H1 (cell line): ENCODE measurements at regions not wholly inside any gene's neighbourhood (a gene's known extent, or its start where the extent isn't known, plus 50 kb on each side); places are given as distances from the start of the nearest gene placed in this dataset.

Experiments
- CTCF ChIA-PET: fragments of 300-600 bp; sonication (Branson Sonifier 250); formaldehyde crosslinking; loops from one replicate; lab custom pipeline; 2021; ENCODE audit not compliant: partially characterized antibody; lab: Charles Lee
- POLR2A ChIA-PET: fragments of 300-600 bp; sonication (Branson Sonifier 250); formaldehyde crosslinking; loops from one replicate; lab custom pipeline; 2021; ENCODE audit warnings: inconsistent platforms; ENCODE audit not compliant: partially characterized antibody; lab: Charles Lee
- DNase-seq, 2 experiments: peaks; one replicate each; pipeline versions ENCODE4 v3.0.0 to v3.0.0-alpha.2; 2010 to 2022; ENCODE audit warnings: low spot score in 2 of 2, low read depth in 1 of 2, mixed read lengths in 1 of 2
- FAIRE-seq: peaks from 2 replicates; lab custom pipeline; 2011; peaks lifted over from hg19 to GRCh38; lab: Jason Lieb, UNC
- H2AFZ ChIP-seq: 2 replicates; pipeline ENCODE4 v1.8.1; 2012; ENCODE audit warnings: low read length, inconsistent platforms
- H2AK5ac ChIP-seq: 2 replicates; pipeline ENCODE4 v1.6.1; 2013; ENCODE audit warnings: low read depth, low read length
- H2BK120ac ChIP-seq: replicated peaks from 2 replicates; pipeline ENCODE3; 2013; ENCODE audit warnings: low read depth, low read length, inconsistent platforms
- H2BK12ac ChIP-seq: 2 replicates; pipeline ENCODE4 v1.6.1; 2013; ENCODE audit warnings: low read depth, low read length
- H2BK15ac ChIP-seq: 2 replicates; pipeline ENCODE4 v1.6.1; 2013; ENCODE audit warnings: low read length
- H2BK20ac ChIP-seq: 2 replicates; pipeline ENCODE4 v1.6.1; 2013; ENCODE audit warnings: low read length
- H2BK5ac ChIP-seq: 2 replicates; pipeline ENCODE4 v1.6.1; 2013; ENCODE audit warnings: low read depth, low read length
- H3K14ac ChIP-seq: 2 replicates; pipeline ENCODE4 v1.6.1; 2013; ENCODE audit warnings: inconsistent platforms; ENCODE audit not compliant: insufficient read length
- H3K18ac ChIP-seq: 2 replicates; pipeline ENCODE4 v1.6.1; 2013; ENCODE audit warnings: low read length; ENCODE audit errors: extremely low read depth
- H3K23ac ChIP-seq: 2 replicates; pipeline ENCODE4 v1.6.1; 2013; ENCODE audit warnings: inconsistent platforms; ENCODE audit not compliant: insufficient read length
- H3K23me2 ChIP-seq: 2 replicates; pipeline ENCODE4 v1.6.1; 2013; ENCODE audit warnings: low read depth, low read length
- H3K27ac ChIP-seq: 2 replicates; pipeline ENCODE4 v1.6.1; 2011; ENCODE audit warnings: low read depth, low read length, inconsistent platforms
- H3K27me3 ChIP-seq, 4 experiments: replicated peaks in 1 of 4; 1 replicate in 1 of 4; 2 replicates in 3 of 4; pipeline versions ENCODE4 v1.6.1 to v1.8.1; 2011 to 2013; ENCODE audit warnings: low read length in 3 of 4, mild to moderate bottlenecking in 3 of 4, inconsistent platforms in 2 of 4, mixed read lengths in 2 of 4, moderate library complexity in 1 of 4; ENCODE audit not compliant: control insufficient read depth in 3 of 4, insufficient read depth in 3 of 4; ENCODE audit errors: extremely low read depth in 1 of 4
- H3K36me3 ChIP-seq, 4 experiments: 2 replicates each; pipeline versions ENCODE4 v1.6.1 to v1.8.1; 2011 to 2013; ENCODE audit warnings: mild to moderate bottlenecking in 4 of 4, low read length in 3 of 4, moderate library complexity in 2 of 4, control low read depth in 1 of 4, inconsistent platforms in 1 of 4; ENCODE audit not compliant: insufficient read depth in 4 of 4, control insufficient read depth in 2 of 4
- H3K4ac ChIP-seq: replicated peaks from 2 replicates; pipeline ENCODE3; 2013; ENCODE audit warnings: low read length, low read depth, mixed read lengths, inconsistent platforms; ENCODE audit not compliant: insufficient read length
- H3K4me1 ChIP-seq, 4 experiments: replicated peaks in 1 of 4; 1 replicate in 1 of 4; 2 replicates in 3 of 4; pipeline versions ENCODE4 v1.6.1 to v1.8.1; 2011 to 2013; ENCODE audit warnings: low read length in 3 of 4, inconsistent platforms in 2 of 4, mixed read lengths in 1 of 4; ENCODE audit not compliant: insufficient read depth in 4 of 4, control insufficient read depth in 3 of 4
- H3K4me2 ChIP-seq, 2 experiments: 2 replicates each; pipeline versions ENCODE4 v1.6.1 to v1.8.1; 2011 to 2013; ENCODE audit warnings: low read depth in 2 of 2, low read length in 2 of 2, control low read depth in 1 of 2, inconsistent platforms in 1 of 2, mild to moderate bottlenecking in 1 of 2; ENCODE audit not compliant: insufficient read depth in 1 of 2
- H3K4me3 ChIP-seq, 4 experiments: fragments of 200-600, 300-600 bp in 1 of 4; sonication (generic), shearing (Covaris generic), sonication (Bioruptor Twin) in 1 of 4; 2 replicates each; pipeline versions ENCODE4 v1.5.1 to v1.8.1; 2011 to 2016; ENCODE audit warnings: low read length in 4 of 4, low read depth in 3 of 4, control low read depth in 2 of 4, inconsistent platforms in 2 of 4, mild to moderate bottlenecking in 2 of 4, mixed read lengths in 1 of 4, moderate library complexity in 1 of 4; ENCODE audit not compliant: insufficient read depth in 2 of 4; ENCODE audit errors: extremely low read depth in 1 of 4
- H3K56ac ChIP-seq: replicated peaks from 2 replicates; pipeline ENCODE3; 2013; ENCODE audit warnings: low read depth, mild to moderate bottlenecking, mixed read lengths, low read length, inconsistent platforms; ENCODE audit not compliant: insufficient read length
- H3K79me1 ChIP-seq: 2 replicates; pipeline ENCODE4 v1.6.1; 2013; ENCODE audit warnings: low read depth, low read length, control low read depth
- H3K79me2 ChIP-seq, 2 experiments: 2 replicates each; pipeline versions ENCODE4 v1.6.1 to v1.8.1; 2012 to 2013; ENCODE audit warnings: low read length in 2 of 2, mild to moderate bottlenecking in 2 of 2, inconsistent platforms in 1 of 2; ENCODE audit not compliant: insufficient read depth in 2 of 2, control insufficient read depth in 1 of 2
- H3K9ac ChIP-seq, 4 experiments: replicated peaks in 1 of 4; 1 replicate in 1 of 4; 2 replicates in 3 of 4; pipeline versions ENCODE4 v1.6.1 to v1.8.1; 2011 to 2013; ENCODE audit warnings: low read depth in 3 of 4, low read length in 3 of 4, control low read depth in 2 of 4, mild to moderate bottlenecking in 2 of 4, moderate library complexity in 2 of 4, inconsistent platforms in 1 of 4; ENCODE audit errors: extremely low read depth in 1 of 4
- H3K9me3 ChIP-seq, 2 experiments: 2 replicates each; pipeline versions ENCODE4 v1.6.1 to v1.8.1; 2012 to 2013; ENCODE audit warnings: mild to moderate bottlenecking in 2 of 2, moderate library complexity in 2 of 2, control low read depth in 1 of 2, inconsistent platforms in 1 of 2, low read depth in 1 of 2, low read length in 1 of 2, mixed read lengths in 1 of 2; ENCODE audit not compliant: insufficient read depth in 2 of 2
- H4K20me1 ChIP-seq, 2 experiments: replicated peaks in 1 of 2; 2 replicates each; pipeline versions ENCODE3 to v1.8.1; 2011 to 2013; ENCODE audit warnings: inconsistent platforms in 2 of 2, low read length in 2 of 2, mild to moderate bottlenecking in 1 of 2; ENCODE audit not compliant: insufficient read depth in 2 of 2, control insufficient read depth in 1 of 2
- H4K5ac ChIP-seq: 2 replicates; pipeline ENCODE4 v1.6.1; 2013; ENCODE audit warnings: low read length, low read depth, mixed read lengths, inconsistent platforms; ENCODE audit not compliant: insufficient read length
- H4K8ac ChIP-seq: 2 replicates; pipeline ENCODE4 v1.8.0; 2013; ENCODE audit warnings: mild to moderate bottlenecking, moderate library complexity, low read length, inconsistent platforms; ENCODE audit not compliant: insufficient read depth; ENCODE audit errors: extremely low read depth
- H4K91ac ChIP-seq: replicated peaks from 2 replicates; pipeline ENCODE3; 2013; ENCODE audit warnings: low read length, mixed read lengths, inconsistent platforms; ENCODE audit not compliant: insufficient read length
- ATF3 ChIP-seq: IDR thresholded peaks from 2 replicates; pipeline ENCODE4 v1.6.1; 2011; ENCODE audit warnings: low read depth, mild to moderate bottlenecking, low read length; ENCODE audit not compliant: insufficient read depth
- KDM4A ChIP-seq: IDR thresholded peaks from one replicate; pipeline ENCODE4 v1.7.1; 2012; ENCODE audit warnings: low read depth, mild to moderate bottlenecking, moderate library complexity, low read length, inconsistent platforms; ENCODE audit not compliant: severe bottlenecking
- MAFK ChIP-seq: IDR thresholded peaks from 2 replicates; pipeline ENCODE4 v1.6.1; 2012; ENCODE audit warnings: low read depth, mild to moderate bottlenecking, improper control_type of control experiment, low read length
- NANOG ChIP-seq: IDR thresholded peaks from 2 replicates; pipeline ENCODE4 v1.6.1; 2011; ENCODE audit warnings: low read length, low read depth, mild to moderate bottlenecking, inconsistent platforms; ENCODE audit not compliant: insufficient read depth, poor library complexity, severe bottlenecking
- POLR2AphosphoS5 ChIP-seq: IDR thresholded peaks from 2 replicates; pipeline ENCODE4 v1.6.1; 2011; ENCODE audit warnings: low read depth, low read length
- POU5F1 ChIP-seq: IDR thresholded peaks from 2 replicates; pipeline ENCODE4 v1.6.1; 2011; ENCODE audit warnings: low read depth, mild to moderate bottlenecking, low read length, moderate library complexity
- RAD21 ChIP-seq, 2 experiments: IDR thresholded peaks in 1 of 2; conservative IDR thresholded peaks in 1 of 2; 2 replicates each; pipeline ENCODE4 v1.6.1; 2011; ENCODE audit warnings: low read depth in 2 of 2, low read length in 2 of 2, improper control_type of control experiment in 1 of 2, inconsistent platforms in 1 of 2, mild to moderate bottlenecking in 1 of 2, moderate library complexity in 1 of 2
- SIN3A ChIP-seq, 2 experiments: IDR thresholded peaks in 1 of 2; conservative IDR thresholded peaks in 1 of 2; 2 replicates each; pipeline ENCODE4 v1.6.1; 2011 to 2012; ENCODE audit warnings: low read length in 2 of 2, improper control_type of control experiment in 1 of 2, low read depth in 1 of 2, mild to moderate bottlenecking in 1 of 2
- SIX5 ChIP-seq: IDR thresholded peaks from 2 replicates; pipeline ENCODE4 v1.6.1; 2011; ENCODE audit warnings: mild to moderate bottlenecking, low read depth, low read length
- SP1 ChIP-seq: IDR thresholded peaks from 2 replicates; pipeline ENCODE4 v1.6.1; 2011; ENCODE audit warnings: low read depth, low read length
- YY1 ChIP-seq: IDR thresholded peaks from 2 replicates; pipeline ENCODE4 v1.6.1; 2011; ENCODE audit warnings: low read depth, mild to moderate bottlenecking, low read length
- ZNF274 ChIP-seq: IDR thresholded peaks from 2 replicates; pipeline ENCODE4 v1.7.0; 2012; ENCODE audit warnings: low read length, borderline replicate concordance; ENCODE audit errors: extremely low read depth
- WGBS, 2 experiments: shearing (Covaris generic) in 1 of 2; methylation state at CpG; one replicate each; pipeline versions ENCODE4 v1.1.6 to v1.1.7; 2013 to 2015; ENCODE audit warnings: low lambda C conversion rate in 2 of 2, mixed read lengths in 2 of 2, inconsistent platforms in 1 of 2, low coverage in 1 of 2, missing lambda C conversion rate in 1 of 2; ENCODE audit not compliant: insufficient replicate concordance in 2 of 2, insufficient coverage in 1 of 2, insufficient read length in 1 of 2; ENCODE audit errors: extremely low coverage in 1 of 2, missing lambda C conversion rate in 1 of 2; 5-methylcytosine and 5-hydroxymethylcytosine counted together

GRCh38 chr15:31458596-31459399 lies 132.2 kb downstream of the KLF13 start:
- Histone ChIP-seq H3K4me3 (no peak overlapping the region), H4K8ac (no peak overlapping the region), H3K23me2 (no peaks in the 10 kb centered on the region), H3K36me3 (no peaks in the 10 kb centered on the region), H3K27me3 (no peaks in the 10 kb centered on the region), H2BK12ac (no peak overlapping the region), H3K79me1 (no peaks in the 10 kb centered on the region), H3K27ac (no peak overlapping the region), H2AFZ (no peak overlapping the region), H3K23ac (no peak overlapping the region), H2BK5ac (no peak overlapping the region), H2BK15ac (no peak overlapping the region), H4K20me1 (no peaks in the 10 kb centered on the region), H3K4ac (no peak overlapping the region), H3K9ac (no peak overlapping the region), H3K79me2 (no peaks in the 10 kb centered on the region), H3K56ac (no peak overlapping the region), H3K9me3 (no peaks in the 10 kb centered on the region), H2AK5ac (no peak overlapping the region), H3K14ac (no peak overlapping the region), H3K4me2 (no peak overlapping the region), H2BK120ac (no peak overlapping the region), H3K4me1 (peaks cover 0 to 6% (median 0%) of the 10 kb centered on the region in 4 experiments; a peak in 4 of 7 replicates), H4K91ac (no peak overlapping the region), H3K18ac (no peak overlapping the region), H2BK20ac (no peak overlapping the region), H4K5ac (no peak overlapping the region)
- DNase-seq (no peak), FAIRE-seq (no peak)
- CTCF ChIA-PET: interaction anchor here (0.6 to 12.6 kb wide), 11 partner anchors 11 to 376 kb away, joined by 3 to 98 read pairs (median 5); no protein-coding TSS in a partner anchor
- WGBS, 2 experiments: 86% methylated on average over 9 of the region's 9 CpGs; no CpG with 5 or more reads in 1 of the 2 experiments
- POLR2A ChIA-PET: no interaction called here
- no peak for TF ChIP-seq SIX5
- no peak for TF ChIP-seq NANOG
- TF ChIP-seq POU5F1: no peak
- no peak for TF ChIP-seq ZNF274
- TF ChIP-seq KDM4A: no peak
- TF ChIP-seq MAFK: no peak
- TF ChIP-seq RAD21 (IDR thresholded peaks at IDR 0.05 in 1 of 2, conservative IDR thresholded peaks at IDR 0.05 in 1 of 2; ENCODE audit: low read depth in 2 of 2, low read length in 2 of 2): no peak
- TF ChIP-seq ATF3: no peak
- no peak for TF ChIP-seq POLR2AphosphoS5
- no peak for TF ChIP-seq SP1
- TF ChIP-seq YY1: no peak
- TF ChIP-seq SIN3A (conservative IDR thresholded peaks at IDR 0.05 in 1 of 2, IDR thresholded peaks at IDR 0.05 in 1 of 2; ENCODE audit: low read depth in 1 of 2, low read length in 2 of 2): no peak
